ENCODE measurements at regions not wholly inside any gene's neighbourhood (a gene's known extent, or its start where the extent isn't known, plus 50 kb on each side); places are given as distances from the start of the nearest gene placed in this dataset.
A peak's percentile ranks its signal among the peaks of the same experiment; 100 is the strongest.

DNA sequence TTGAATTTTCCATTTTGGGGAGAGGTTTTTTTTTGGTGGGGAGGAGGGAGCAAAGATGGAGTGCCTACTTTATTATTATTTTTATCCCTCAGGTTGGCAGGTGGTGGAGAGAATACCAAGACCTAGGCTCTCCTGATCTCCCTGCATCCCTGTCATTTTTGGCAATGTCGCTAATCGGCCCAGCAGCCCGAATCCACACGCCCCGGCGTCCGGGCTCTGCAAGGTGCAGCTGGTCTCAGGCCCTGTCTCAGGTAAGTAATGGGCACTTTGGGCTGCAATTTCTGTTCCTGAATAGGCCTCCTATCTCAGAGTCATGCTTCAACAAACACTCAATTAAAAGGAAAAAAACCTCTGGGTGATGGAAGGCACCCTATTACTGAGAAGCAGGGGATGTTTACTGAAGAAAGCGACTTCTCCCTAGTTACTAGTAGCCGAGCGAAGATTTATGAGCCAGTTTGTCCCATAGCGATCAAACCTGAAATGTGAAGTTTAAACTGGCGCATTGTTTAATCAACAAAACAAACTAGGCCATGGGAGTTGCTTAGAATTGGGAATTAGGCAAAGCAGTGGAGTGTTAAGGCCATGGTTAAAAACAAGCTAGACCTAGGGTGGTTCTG lies 137.8 kb downstream of the RWDD3 start:
- DNase-seq = no peak

DNA sequence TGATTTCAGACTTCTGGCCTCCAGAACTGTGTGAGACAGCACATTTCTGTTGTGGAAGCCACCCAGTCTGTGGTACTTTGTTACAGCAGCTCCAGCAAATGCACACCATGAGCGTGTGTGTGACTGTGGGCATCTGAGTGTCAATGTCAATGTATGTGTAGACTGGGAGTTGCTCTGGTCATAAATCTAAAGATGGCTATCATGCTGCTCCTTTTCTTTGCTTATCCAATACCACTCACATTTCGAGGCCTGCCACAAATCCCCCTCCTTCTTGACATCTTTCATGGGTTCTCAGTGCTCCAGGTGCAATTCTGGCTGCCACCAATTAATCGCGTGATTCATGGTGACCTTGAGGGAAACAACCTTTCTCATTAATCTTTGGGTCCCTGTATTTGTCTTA lies 141.2 kb downstream of the RWDD3 start:
- DNase-seq = no peak

DNA sequence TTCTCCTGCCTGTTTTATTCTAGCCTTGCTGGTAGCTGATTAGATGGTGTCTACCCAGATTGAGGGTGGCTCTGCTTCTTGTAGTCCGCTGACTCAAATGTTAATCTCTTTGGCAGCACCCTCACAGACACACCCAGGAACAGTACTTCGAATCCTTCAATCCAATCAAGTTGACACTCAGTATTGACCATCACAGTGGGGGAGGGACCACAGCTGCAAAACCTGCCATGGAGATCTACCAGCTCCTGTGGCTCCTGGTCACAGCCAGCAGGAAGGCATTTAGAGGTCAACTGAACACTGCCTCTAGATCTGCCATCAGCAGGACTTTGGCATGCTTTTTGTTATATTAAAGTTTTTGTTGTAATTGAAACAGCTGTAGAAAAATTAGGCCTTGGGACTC lies 146.9 kb downstream of the RWDD3 start:
- DNase-seq = no peak

GRCh38 chr1:95382000-95382786 lies 148.2 kb downstream of the RWDD3 start:
- DNase-seq = no peak

- no peak for DNase-seq
Observed at GRCh38 chr1:95383111-95383510, 149.1 kb downstream of the RWDD3 start.

GRCh38 chr1:95384567-95384966 lies 150.6 kb downstream of the RWDD3 start:
- DNase-seq = peak; percentile 3

DNA sequence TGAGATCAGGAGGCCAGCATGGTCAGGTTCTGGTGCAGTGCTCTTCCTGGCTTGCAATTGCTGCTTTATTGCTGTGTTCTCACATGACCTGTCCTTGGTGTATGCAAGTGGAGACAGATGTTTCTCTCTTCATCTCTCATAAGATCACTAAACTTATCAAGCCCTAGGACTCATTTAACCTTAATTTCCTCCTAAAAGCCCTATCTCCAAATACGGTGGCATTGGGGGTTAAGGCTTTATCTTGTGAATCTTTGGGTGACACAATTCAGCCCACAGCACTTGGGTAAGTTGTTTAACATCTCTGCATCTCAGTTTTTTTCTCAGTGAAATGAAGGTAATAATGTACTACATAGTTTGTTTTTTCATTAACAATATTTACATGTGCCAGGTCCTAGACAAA lies 152.4 kb downstream of the RWDD3 start:
- no peak for DNase-seq

GRCh38 chr1:95386915-95387314 lies 152.9 kb downstream of the RWDD3 start:
- DNase-seq = no peak

DNA sequence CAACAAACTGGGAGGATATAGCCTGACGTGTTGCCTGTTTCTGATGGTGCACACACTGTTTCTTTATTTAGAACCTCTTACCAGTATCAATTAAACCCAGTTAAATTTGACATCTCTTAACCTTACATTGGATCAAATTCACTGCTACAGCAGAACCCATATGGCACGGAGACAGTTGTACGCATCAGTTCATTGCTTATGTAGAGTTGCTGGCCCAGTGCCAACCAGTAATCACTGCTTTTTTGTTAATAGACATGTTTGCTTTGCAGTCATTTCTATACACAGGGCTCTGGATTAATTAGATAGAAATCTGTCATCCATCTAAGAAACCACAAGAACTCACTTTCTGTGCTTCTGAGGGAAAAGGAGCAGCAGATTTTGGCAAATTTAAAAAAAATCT lies 154.0 kb downstream of the RWDD3 start:
- no peak for DNase-seq

- DNase-seq = no peak
Observed at GRCh38 chr1:95393434-95393833, 159.4 kb downstream of the RWDD3 start.

GRCh38 chr1:95396557-95396956 lies 162.5 kb downstream of the RWDD3 start:
- no peak for DNase-seq

- DNase-seq = no peak
Observed at GRCh38 chr1:95402780-95403179, 168.8 kb downstream of the RWDD3 start.

DNA sequence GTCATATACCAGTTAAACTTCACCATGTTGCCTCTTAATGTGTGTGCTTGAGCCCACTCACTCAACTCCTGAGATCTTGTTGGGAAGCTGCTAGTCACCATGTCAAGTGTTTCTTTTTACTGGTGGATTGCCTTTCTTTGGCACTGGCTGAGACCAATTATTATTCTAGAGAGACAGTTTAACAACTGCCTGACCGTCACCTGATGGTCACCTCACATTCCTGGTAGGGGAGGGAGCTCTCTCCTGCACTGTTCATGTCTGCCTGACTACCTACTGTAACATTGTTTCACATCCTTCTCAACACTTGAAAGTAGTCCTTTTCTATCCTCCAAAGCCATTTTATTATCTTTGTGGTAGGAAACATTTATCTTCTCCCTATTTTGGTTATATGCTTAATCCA lies 172.3 kb downstream of the RWDD3 start:
- DNase-seq = no peak

DNA sequence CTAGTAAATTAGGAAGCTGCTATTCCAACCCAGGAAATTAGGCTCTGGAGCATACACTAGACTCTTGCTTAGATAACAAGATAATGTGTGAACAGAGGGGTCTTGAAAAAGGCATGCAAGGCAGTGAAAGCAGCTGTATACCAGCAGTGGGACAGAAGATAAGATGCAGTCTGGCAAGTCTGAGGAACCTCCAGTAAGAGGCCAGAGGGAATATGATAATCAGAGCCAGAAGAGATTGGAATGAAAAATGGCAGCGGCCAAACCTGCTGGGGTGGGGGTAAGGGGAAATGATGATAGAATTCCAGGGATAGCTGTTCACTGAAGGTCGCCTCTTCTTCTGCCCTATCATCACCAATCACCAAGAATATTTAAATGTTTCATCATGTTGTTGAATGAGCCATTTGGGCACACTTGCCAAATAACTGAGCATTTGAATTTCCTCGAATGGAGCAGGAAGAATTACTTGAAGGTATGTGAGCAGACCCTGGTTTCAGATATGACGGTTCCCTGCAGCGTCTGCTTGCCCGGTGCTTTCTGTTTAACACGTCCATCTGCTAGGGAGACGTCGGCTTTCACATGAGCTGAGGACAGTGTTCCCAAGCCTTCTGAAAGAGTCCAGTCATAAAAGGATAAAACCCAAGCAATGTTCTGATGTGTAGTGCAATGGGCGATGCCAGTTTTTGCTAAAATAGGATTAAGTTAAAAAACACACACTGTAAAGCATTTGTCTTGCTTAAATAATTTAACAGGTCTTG lies 173.3 kb downstream of the RWDD3 start:
- no peak for DNase-seq

- DNase-seq = no peak
Observed at GRCh38 chr1:95407886-95408291, 173.9 kb downstream of the RWDD3 start.

DNA sequence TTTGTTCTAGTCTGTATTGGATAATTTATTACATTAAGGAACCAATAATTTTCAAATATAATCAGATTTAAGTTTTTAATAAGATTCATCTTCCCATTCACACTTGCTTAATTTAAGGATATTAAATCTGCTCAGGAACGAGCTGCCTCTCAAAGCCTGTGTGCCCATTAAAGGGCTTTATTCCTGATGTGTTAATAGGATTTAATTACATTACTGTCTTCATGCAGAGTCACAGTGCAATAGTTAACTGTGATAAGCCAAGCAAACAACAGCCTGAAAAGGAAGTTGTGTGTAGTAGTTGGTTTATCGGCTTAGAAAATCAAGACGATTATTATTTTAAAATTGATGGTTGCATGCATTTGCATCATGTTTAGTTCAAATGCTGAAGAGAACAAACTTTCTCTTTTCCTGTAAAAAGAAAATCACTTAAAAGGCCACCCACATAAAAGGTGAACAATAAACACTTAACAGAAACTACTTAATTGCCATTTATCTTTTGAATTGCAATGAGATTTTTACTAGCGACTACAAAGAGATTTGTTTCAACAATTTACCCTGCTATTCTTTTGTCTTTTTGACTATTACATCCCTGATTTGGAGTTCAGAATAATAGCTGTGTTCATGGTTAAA lies 174.6 kb downstream of the RWDD3 start:
- no peak for DNase-seq

GRCh38 chr1:95409276-95409675 lies 175.3 kb downstream of the RWDD3 start:
- DNase-seq = no peak

GRCh38 chr1:95409901-95410300 lies 175.9 kb downstream of the RWDD3 start:
- DNase-seq = no peak

DNA sequence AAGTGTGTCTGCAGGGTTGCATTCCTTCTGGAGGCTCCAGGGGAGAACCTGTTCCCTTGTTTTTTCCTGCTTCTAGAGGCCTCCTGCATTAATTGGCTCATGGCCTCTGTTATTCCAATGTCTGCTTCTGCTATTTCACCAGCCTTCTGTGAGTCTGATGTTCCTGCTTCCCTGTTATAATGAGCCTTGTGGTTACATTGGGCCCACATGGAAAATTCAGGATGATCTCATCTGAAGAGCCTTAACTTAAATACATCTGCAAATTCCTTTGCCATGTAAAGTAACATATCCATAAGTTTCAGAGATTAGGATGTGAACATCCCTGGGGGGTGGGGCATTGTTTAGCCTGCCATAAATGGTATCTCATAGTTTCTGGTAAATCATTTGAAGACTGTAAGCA lies 181.1 kb downstream of the RWDD3 start:
- no peak for DNase-seq

DNA sequence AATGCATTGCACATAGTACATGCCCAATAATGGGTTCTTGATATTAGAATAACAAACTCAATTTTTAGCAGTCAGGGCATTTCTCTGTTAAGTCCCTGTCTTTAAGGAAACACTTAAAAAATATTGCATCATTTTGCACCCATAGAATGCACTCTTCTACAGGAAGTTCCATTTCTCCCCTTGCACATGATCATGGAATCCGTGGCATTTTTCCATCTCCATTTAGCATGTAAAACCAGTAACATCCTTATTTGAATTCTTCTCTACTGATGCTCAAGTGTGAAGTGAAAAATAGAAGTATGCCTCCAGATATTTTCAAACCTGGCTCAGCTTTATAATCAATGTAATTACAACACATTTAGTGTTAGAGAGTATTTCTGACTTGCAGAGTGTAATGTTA lies 192.8 kb downstream of the RWDD3 start:
- DNase-seq = no peak

- DNase-seq = no peak
Observed at GRCh38 chr1:95427525-95427924, 193.5 kb downstream of the RWDD3 start.

DNA sequence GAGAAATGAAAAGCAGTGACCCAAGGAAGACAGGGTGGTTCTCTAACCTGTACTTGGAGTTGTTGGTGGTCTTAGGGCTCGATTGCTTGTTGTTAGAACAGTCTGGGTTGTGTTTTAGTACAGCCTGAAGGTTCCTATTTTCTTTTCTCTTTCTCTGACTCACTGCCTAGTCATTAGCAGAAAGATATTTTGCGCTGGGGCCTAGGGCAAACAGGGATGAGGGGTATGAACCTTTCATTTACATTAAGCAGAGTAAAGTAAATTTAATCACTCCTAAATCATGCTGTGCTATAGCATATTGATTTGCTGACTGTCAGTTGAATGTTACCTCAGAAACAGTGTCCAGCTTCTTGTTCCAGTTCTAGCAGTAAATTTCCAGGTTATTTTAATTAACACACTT lies 197.2 kb downstream of the RWDD3 start:
- no peak for DNase-seq

DNA sequence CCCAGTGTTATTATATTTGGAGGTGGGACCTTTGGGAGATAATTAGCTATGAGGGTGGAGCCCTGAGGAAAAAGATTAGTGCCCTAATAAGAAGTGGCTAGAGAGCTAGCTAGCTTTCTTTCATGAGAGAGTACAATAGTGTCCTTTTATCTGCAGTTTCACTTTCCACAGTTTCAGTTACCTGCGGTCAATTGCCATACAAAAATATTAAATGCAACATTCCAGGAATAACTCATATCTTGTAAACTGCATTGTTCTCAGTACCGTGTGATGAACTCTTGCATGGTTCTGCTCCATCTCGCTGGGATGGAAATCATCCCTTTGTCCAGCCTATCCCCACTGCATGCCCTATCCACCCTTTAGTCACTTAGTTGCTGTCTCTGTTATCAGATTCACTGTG lies 201.6 kb downstream of the RWDD3 start:
- DNase-seq = no peak

GRCh38 chr1:95437011-95437410 lies 203.0 kb downstream of the RWDD3 start:
- DNase-seq = no peak
